ENCODE measurements at regions not wholly inside any gene's neighbourhood (a gene's known extent, or its start where the extent isn't known, plus 50 kb on each side); places are given as distances from the start of the nearest gene placed in this dataset.

GRCh38 chr10:53675177-53675576, 902.6 kb upstream of the MBL2 start:
- H2AFZ ChIP-seq (ENCODE audit: low read depth, low read length, severe bottlenecking), result no peak overlapping the region
- no peaks in the 10 kb centered on the region for H3F3A ChIP-seq (ENCODE audit: insufficient read depth)
- no peaks in the 10 kb centered on the region for H3K36me3 ChIP-seq (ENCODE audit: low read length)
- H4K20me1 ChIP-seq (ENCODE audit: low read depth, low read length), result no peaks in the 10 kb centered on the region
- H3K9me2 ChIP-seq (replicated peaks; ENCODE audit: insufficient read depth, low read length), result no peaks in the 10 kb centered on the region
- no peak for TF ChIP-seq CTCF (IDR thresholded peaks at IDR 0.05; ENCODE audit: insufficient read depth, low read length, poor library complexity, severe bottlenecking)
- no peaks in the 10 kb centered on the region for H3K9me3 ChIP-seq (ENCODE audit: insufficient read depth, low read length)
- H3K27ac ChIP-seq (ENCODE audit: low read depth, low read length), result no peak overlapping the region
- no peak overlapping the region for H3K4me2 ChIP-seq (ENCODE audit: low read depth, low read length, poor library complexity, severe bottlenecking)
- no peaks in the 10 kb centered on the region for H3K27me3 ChIP-seq (ENCODE audit: low read length)
- H3K9ac ChIP-seq (ENCODE audit: low read length), result no peak overlapping the region
- H3K4me3 ChIP-seq (ENCODE audit: insufficient read depth, low read length, poor library complexity, severe bottlenecking), result no peak overlapping the region
- no peaks in the 10 kb centered on the region for H3K79me2 ChIP-seq (ENCODE audit: insufficient read depth, low read length)

- Histone ChIP-seq H2AFZ (ENCODE audit: low read depth, low read length, severe bottlenecking) (no peak overlapping the region), H3K36me3 (ENCODE audit: low read length) (no peaks in the 10 kb centered on the region), H3K9ac (ENCODE audit: low read length) (no peak overlapping the region), H3K27me3 (ENCODE audit: low read length) (no peaks in the 10 kb centered on the region), H3K4me2 (ENCODE audit: low read depth, low read length, poor library complexity, severe bottlenecking) (no peak overlapping the region), H4K20me1 (ENCODE audit: low read depth, low read length) (no peaks in the 10 kb centered on the region), H3K9me3 (ENCODE audit: insufficient read depth, low read length) (no peaks in the 10 kb centered on the region), H3K79me2 (ENCODE audit: insufficient read depth, low read length) (no peaks in the 10 kb centered on the region), H3F3A (ENCODE audit: insufficient read depth) (no peaks in the 10 kb centered on the region), H3K27ac (ENCODE audit: low read depth, low read length) (no peak overlapping the region), H3K9me2 (replicated peaks; ENCODE audit: insufficient read depth, low read length) (no peaks in the 10 kb centered on the region), H3K4me3 (ENCODE audit: insufficient read depth, low read length, poor library complexity, severe bottlenecking) (no peak overlapping the region)
- TF ChIP-seq EZH2phosphoT487 (conservative IDR thresholded peaks at IDR 0.05; ENCODE audit: low read length) (no peak), CTCF (IDR thresholded peaks at IDR 0.05; ENCODE audit: insufficient read depth, low read length, poor library complexity, severe bottlenecking) (no peak)
Measured at GRCh38 chr10:53667063-53667462, 894.5 kb upstream of the MBL2 start.

- no peaks in the 10 kb centered on the region for H4K20me1 ChIP-seq (ENCODE audit: low read depth, low read length)
- no peaks in the 10 kb centered on the region for H3K9me2 ChIP-seq (replicated peaks; ENCODE audit: insufficient read depth, low read length)
- no peaks in the 10 kb centered on the region for H3K9me3 ChIP-seq (ENCODE audit: insufficient read depth, low read length)
- H3K9ac ChIP-seq (ENCODE audit: low read length), result no peak overlapping the region
- H3K4me2 ChIP-seq (ENCODE audit: low read depth, low read length, poor library complexity, severe bottlenecking), result no peak overlapping the region
- no peak overlapping the region for H2AFZ ChIP-seq (ENCODE audit: low read depth, low read length, severe bottlenecking)
- no peaks in the 10 kb centered on the region for H3K79me2 ChIP-seq (ENCODE audit: insufficient read depth, low read length)
- H3K36me3 ChIP-seq (ENCODE audit: low read length), result no peaks in the 10 kb centered on the region
- H3K27ac ChIP-seq (ENCODE audit: low read depth, low read length), result no peak overlapping the region
- H3K4me3 ChIP-seq (ENCODE audit: insufficient read depth, low read length, poor library complexity, severe bottlenecking), result no peak overlapping the region
- H3F3A ChIP-seq (ENCODE audit: insufficient read depth), result no peaks in the 10 kb centered on the region
- no peaks in the 10 kb centered on the region for H3K27me3 ChIP-seq (ENCODE audit: low read length)
- TF ChIP-seq EZH2phosphoT487 (conservative IDR thresholded peaks at IDR 0.05; ENCODE audit: low read length), result no peak
- TF ChIP-seq CTCF (IDR thresholded peaks at IDR 0.05; ENCODE audit: insufficient read depth, low read length, poor library complexity, severe bottlenecking), result no peak
Measured at GRCh38 chr10:53664282-53665019, 891.9 kb upstream of the MBL2 start.

Measured in SU-DHL-6 (cell line).